ENCODE measurements at regions not wholly inside any gene's neighbourhood (a gene's known extent, or its start where the extent isn't known, plus 50 kb on each side); places are given as distances from the start of the nearest gene placed in this dataset.

DNA sequence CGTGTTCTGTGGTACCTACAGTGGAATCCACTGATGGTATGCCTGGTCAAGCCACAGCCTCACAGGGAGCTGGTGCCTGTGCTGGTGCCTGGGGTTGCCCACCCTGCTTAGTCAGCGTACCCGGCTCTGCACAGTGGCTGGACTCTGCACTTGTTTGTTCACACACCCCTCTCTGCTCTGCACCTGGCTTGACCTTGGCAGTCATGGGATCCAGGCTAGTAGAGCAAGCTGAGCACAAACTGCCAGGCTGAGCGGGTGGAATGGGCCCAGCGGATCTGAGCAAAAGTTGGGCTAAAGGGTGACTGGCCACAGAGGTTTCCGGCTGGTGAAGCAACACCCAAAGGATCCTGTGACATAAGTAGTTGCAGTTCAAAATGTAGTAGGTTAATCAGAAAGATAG lies 163.5 kb downstream of the CDH19 start (continued):
- TF ChIP-seq, protein P1, sequence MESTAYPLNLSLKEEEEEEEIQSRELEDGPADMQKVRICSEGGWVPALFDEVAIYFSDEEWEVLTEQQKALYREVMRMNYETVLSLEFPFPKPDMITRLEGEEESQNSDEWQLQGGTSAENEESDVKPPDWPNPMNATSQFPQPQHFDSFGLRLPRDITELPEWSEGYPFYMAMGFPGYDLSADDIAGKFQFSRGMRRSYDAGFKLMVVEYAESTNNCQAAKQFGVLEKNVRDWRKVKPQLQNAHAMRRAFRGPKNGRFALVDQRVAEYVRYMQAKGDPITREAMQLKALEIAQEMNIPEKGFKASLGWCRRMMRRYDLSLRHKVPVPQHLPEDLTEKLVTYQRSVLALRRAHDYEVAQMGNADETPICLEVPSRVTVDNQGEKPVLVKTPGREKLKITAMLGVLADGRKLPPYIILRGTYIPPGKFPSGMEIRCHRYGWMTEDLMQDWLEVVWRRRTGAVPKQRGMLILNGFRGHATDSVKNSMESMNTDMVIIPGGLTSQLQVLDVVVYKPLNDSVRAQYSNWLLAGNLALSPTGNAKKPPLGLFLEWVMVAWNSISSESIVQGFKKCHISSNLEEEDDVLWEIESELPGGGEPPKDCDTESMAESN (CRISPR knock-in tag; conservative IDR thresholded peaks at IDR 0.05) = no peak
- TF ChIP-seq PAX8 (CRISPR knock-in tag; IDR thresholded peaks at IDR 0.05; ENCODE audit: borderline replicate concordance) (no peak), ZFP1 (CRISPR knock-in tag; IDR thresholded peaks at IDR 0.05) (no peak), CCAR2 (optimal IDR thresholded peaks at IDR 0.05; ENCODE audit: low read depth, low read length) (no peak), ZNF34 (CRISPR knock-in tag; IDR thresholded peaks at IDR 0.05; ENCODE audit: borderline replicate concordance) (no peak), ZSCAN21 (CRISPR knock-in tag; IDR thresholded peaks at IDR 0.05; ENCODE audit: borderline replicate concordance) (peak; percentile 24; the same call in 1 of the 2 replicates), CHCHD3 (CRISPR knock-in tag; IDR thresholded peaks at IDR 0.05) (no peak), FOSL2 (CRISPR knock-in tag; IDR thresholded peaks at IDR 0.05) (peak; percentile 68), ZMYM4 (CRISPR knock-in tag; IDR thresholded peaks at IDR 0.05) (peak; percentile 82)
- TF ChIP-seq, protein P2, sequence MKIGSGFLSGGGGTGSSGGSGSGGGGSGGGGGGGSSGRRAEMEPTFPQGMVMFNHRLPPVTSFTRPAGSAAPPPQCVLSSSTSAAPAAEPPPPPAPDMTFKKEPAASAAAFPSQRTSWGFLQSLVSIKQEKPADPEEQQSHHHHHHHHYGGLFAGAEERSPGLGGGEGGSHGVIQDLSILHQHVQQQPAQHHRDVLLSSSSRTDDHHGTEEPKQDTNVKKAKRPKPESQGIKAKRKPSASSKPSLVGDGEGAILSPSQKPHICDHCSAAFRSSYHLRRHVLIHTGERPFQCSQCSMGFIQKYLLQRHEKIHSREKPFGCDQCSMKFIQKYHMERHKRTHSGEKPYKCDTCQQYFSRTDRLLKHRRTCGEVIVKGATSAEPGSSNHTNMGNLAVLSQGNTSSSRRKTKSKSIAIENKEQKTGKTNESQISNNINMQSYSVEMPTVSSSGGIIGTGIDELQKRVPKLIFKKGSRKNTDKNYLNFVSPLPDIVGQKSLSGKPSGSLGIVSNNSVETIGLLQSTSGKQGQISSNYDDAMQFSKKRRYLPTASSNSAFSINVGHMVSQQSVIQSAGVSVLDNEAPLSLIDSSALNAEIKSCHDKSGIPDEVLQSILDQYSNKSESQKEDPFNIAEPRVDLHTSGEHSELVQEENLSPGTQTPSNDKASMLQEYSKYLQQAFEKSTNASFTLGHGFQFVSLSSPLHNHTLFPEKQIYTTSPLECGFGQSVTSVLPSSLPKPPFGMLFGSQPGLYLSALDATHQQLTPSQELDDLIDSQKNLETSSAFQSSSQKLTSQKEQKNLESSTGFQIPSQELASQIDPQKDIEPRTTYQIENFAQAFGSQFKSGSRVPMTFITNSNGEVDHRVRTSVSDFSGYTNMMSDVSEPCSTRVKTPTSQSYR (CRISPR knock-in tag; IDR thresholded peaks at IDR 0.05; ENCODE audit: borderline replicate concordance) = peak; percentile 31; the same call in 1 of the 2 replicates
- TF ChIP-seq, protein P3, sequence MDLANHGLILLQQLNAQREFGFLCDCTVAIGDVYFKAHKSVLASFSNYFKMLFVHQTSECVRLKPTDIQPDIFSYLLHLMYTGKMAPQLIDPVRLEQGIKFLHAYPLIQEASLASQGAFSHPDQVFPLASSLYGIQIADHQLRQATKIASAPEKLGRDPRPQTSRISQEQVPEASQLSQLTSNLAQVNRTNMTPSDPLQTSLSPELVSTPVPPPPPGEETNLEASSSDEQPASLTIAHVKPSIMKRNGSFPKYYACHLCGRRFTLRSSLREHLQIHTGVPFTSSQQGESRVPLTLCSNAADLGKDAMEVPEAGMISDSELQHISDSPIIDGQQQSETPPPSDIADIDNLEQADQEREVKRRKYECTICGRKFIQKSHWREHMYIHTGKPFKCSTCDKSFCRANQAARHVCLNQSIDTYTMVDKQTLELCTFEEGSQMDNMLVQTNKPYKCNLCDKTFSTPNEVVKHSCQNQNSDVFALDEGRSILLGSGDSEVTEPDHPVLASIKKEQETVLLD (CRISPR knock-in tag; IDR thresholded peaks at IDR 0.05; ENCODE audit: low read depth) = no peak
- TF ChIP-seq, protein P4, sequence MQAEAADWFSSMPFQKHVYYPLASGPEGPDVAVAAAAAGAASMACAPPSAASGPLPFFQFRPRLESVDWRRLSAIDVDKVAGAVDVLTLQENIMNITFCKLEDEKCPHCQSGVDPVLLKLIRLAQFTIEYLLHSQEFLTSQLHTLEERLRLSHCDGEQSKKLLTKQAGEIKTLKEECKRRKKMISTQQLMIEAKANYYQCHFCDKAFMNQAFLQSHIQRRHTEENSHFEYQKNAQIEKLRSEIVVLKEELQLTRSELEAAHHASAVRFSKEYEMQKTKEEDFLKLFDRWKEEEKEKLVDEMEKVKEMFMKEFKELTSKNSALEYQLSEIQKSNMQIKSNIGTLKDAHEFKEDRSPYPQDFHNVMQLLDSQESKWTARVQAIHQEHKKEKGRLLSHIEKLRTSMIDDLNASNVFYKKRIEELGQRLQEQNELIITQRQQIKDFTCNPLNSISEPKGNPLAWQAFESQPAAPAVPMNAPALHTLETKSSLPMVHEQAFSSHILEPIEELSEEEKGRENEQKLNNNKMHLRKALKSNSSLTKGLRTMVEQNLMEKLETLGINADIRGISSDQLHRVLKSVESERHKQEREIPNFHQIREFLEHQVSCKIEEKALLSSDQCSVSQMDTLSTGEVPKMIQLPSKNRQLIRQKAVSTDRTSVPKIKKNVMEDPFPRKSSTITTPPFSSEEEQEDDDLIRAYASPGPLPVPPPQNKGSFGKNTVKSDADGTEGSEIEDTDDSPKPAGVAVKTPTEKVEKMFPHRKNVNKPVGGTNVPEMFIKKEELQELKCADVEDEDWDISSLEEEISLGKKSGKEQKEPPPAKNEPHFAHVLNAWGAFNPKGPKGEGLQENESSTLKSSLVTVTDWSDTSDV (CRISPR knock-in tag; IDR thresholded peaks at IDR 0.05) = no peak
- TF ChIP-seq, protein P5, sequence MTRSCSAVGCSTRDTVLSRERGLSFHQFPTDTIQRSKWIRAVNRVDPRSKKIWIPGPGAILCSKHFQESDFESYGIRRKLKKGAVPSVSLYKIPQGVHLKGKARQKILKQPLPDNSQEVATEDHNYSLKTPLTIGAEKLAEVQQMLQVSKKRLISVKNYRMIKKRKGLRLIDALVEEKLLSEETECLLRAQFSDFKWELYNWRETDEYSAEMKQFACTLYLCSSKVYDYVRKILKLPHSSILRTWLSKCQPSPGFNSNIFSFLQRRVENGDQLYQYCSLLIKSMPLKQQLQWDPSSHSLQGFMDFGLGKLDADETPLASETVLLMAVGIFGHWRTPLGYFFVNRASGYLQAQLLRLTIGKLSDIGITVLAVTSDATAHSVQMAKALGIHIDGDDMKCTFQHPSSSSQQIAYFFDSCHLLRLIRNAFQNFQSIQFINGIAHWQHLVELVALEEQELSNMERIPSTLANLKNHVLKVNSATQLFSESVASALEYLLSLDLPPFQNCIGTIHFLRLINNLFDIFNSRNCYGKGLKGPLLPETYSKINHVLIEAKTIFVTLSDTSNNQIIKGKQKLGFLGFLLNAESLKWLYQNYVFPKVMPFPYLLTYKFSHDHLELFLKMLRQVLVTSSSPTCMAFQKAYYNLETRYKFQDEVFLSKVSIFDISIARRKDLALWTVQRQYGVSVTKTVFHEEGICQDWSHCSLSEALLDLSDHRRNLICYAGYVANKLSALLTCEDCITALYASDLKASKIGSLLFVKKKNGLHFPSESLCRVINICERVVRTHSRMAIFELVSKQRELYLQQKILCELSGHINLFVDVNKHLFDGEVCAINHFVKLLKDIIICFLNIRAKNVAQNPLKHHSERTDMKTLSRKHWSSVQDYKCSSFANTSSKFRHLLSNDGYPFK (CRISPR knock-in tag; IDR thresholded peaks at IDR 0.05; ENCODE audit: borderline replicate concordance) = no peak
